SK-N-DZ (cell line): ENCODE measurements at regions not wholly inside any gene's neighbourhood (a gene's known extent, or its start where the extent isn't known, plus 50 kb on each side); places are given as distances from the start of the nearest gene placed in this dataset.

Experiments used
- DNase-seq: peaks from one replicate; pipeline ENCODE4 v3.0.0-alpha.2; 2015; ENCODE audit warnings: low spot score

DNA sequence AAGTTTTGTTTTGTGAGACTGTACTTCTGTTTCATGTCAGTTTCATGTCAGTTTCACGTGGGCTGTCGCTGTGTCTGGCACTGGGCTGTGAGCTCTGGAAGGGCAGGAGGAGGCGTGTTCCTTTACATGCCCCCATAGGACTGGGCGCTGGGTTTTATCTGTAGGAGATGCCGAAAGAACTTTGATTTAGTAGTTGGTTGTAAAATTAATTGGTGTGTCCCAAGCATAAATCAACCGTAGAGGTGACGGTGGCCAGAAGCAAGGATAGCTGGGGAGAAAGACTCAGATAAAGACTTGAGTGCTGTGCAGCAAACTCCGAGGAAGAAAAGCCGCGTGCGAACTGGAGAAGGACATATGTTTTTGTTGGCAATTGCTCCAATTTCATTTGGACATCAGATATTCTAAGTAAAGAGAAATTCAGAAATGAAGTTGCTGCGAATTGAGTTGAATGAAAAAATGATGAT, 182.5 kb downstream of the VRK1 start:
- DNase-seq: peak; percentile 35

DNA sequence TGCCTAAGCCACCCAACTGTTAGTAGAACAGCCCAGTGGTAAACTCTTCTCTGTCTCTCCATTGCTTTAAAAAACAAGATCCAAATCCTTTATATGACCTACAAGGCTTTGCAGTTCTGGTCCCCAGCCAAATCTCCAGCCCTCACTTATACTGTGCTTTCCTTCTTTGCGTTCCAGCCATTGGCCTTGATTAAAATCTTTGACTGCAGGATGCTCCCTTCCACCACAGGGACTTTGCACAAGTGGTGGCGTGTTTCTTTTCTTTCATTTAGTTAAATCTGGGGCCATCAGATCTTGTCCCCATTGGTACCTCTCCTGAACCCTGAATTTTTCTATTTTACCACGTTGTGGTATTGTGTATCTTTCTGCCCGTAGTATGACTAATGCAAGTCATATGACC, 183.7 kb downstream of the VRK1 start:
- DNase-seq: no peak

DNA sequence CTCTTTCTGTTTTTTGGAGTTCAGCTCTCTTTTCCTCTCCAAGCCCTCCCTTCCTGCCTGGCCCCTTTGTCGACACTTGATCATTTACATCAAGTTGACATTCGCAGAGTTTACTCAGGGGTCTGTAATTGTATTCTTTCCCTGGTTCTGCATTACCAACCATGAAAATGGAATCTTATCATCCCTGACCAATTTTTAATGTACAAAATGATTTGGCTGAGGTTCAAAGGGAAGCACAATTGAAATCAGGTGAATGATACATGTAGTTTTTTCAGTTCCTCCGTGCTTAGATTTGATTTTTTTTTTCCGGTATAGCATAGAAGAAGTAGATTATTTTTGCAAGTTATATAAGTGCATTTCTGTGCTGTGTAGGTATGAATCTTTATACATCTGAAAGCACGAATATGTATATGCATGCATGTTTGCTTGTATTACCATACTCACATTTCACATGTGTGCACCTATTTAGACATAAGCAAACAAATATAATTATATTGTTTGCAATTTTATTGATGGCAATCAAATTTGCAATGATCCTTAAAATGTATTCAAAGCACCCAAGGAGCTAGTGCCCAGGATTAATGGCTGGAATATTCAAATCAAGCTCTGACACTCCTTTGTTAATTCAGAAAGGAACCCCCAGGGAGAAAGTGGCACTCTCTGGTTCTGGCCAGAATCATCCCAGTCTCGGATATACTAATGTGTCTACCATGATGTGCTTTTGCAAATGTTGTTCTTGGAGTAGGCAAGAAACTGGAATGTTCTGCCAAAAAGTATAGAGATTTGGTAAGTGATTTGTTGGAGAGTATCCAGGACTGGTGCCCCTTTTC, 189.3 kb downstream of the VRK1 start:
- no peak for DNase-seq

DNA sequence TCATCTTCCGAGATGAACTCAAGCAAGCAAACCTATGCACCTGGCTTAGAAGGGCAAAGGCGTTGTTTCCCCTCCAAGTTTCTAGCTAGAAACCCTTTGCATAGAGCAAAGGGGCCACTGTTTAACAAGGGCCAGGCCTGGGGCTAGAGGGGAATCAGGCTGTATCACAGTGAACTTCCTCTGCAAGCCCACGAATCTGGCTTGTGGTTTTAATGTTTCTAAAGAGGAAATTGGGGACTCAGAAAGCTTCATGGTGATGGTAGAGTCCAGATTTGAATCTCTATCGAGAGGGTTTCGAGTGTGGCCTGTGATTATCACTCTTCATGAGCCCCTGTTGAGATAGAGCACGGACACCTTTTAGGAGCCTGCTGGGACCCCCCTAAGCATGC, 189.9 kb downstream of the VRK1 start:
- no peak for DNase-seq

DNA sequence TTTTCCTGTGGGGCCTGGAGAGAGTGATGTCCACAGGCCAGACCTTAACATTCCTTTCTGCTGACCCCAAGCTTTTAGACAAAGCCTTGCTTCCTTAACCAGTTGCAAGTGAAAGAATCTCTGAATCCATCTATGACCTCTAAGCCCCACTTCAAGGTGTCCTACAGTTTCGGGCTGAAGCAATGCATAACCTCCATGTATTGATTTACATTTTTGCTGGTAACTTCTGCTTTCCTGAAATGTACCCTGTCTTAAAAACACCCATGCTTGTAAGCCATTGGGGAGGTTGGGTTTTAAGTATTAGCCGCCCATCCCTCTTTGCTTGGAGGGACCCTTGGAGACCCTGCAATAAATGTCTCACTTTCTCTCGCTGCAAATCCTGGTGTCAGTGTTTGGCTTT, 190.6 kb downstream of the VRK1 start:
- DNase-seq: no peak

DNA sequence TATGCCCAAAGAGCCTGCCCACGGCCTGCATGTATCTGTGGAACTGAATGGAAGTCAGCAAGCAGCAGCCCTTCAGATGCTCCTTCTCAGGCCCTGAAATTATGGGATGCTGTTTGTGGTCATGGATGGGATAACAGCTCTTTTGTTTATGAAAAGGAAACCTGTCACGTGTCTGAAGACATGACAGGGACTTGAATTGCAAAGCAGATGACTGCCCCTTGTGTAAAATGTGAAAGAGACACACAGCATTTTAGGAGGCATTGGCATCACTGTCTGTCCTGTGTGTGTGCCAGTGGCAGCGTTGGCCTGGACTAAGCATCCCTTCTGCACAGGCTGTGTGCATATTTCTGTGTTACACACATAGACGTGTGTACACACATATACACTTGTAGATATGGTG, 192.1 kb downstream of the VRK1 start:
- no peak for DNase-seq

DNA sequence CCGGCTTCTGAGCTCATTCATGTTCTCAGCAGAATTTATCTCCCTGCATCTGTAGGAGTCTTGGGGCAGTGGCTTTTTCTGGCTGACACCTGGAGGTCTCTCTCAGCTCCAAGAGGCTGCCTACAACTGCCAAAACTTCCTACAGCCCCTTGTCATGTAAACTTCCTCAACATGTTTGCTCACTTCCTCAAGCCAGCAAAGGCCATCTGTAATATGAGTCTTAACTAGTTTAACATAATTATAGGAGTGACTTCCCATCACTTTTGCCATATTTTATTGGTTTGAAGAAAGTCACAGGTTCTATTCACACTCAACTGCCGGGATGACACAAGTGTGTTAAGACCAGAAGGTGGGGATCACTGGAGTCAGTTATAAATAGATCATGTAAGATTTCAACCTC, 194.0 kb downstream of the VRK1 start:
- DNase-seq: no peak

DNA sequence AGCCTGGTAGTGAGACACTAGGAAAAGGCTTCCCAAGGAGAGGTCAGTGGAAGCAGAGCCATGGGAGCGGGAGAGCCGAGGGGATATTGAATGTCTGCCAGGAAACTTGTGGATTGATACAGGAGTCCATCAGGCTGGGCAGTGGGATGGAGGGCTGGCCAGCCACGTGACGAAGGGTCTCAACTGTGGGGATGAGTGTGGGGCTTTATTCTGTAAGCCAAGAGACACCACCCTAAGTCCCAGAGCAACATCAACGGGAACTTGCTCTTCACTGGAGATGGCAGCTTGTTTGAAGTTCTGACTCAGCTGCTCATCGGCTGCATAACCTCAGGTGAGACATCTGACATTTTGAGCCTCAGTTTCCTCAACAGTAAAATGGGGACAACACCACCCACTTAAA, 197.8 kb downstream of the VRK1 start:
- no peak for DNase-seq

DNA sequence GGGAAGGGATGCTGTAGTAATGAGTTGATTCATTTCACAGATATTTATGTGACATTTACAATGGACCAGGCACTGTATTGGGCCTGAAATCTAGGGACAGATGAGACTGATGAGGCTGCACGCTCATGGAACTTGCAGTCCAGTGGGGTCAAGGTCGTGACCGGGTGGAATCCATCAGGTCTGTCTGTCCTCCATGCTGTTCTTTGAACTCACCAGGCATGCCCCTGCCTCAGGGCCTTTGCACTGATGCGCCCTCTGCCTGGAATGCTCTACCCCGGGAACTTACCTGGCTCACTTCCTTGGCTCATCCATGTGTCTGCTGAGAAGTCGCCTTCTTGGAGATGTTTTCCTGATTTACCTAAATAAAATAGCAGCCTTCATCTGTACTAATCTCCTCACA, 200.1 kb downstream of the VRK1 start:
- no peak for DNase-seq

DNA sequence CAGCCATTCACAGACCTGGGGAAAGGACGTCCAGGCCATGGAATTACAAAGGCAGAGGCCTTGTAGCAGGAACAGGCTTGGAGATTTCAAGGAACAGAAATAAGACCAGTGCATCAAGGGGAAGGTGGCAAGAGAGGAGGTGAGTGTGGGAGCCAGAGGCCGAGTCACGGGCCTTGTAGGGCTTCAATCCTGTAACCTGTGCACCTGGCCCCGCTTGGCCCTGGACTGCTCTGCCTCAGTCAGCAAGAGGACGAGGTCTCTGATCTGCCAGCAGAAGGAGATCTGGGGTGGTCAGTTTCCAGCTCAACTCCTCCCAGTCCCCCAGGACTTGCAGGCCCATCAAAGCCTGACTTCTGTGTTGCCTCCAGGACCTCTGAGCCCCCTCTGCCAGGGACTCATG, 200.8 kb downstream of the VRK1 start:
- DNase-seq: no peak

DNA sequence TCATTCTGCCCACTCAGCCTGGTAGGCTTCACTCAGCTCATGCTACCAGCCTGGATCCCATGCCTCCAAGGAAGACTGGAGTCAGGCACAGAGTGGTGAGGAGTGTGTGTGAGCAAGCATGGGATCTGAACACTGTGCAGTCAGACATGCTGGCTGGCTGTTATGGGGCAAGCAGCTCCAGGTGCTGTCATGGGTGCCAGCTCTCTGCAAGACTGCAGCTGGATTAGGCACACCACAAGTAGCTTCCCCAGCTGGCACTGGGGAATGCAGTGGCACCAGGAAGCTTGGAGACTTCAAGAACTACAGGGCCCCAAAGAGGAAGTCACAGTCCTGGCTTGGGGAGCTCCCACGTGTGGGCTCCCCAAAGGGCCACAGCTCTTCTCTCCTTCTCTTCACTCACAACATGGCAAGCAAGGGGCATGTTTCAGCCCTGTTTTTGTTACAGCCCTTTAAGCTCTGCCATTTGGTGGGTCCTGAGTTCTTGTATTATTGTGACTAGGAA, 202.5 kb downstream of the VRK1 start:
- DNase-seq: no peak

DNA sequence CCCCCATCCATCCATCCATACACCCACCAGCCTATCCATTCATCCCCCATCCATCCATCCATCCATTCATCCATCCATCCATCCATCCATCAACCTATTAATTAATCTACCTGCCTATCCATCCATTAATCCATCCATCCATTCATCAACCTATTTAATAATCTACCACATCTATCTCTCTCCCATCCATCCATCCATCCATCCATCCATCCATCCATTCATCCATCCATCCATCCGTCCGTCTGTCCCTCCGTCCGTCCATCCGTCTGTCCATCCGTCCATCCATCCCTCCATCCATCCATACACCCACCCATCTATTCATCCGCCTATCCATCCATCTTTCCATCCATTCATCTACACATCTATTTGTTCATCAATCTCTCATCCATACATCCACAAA, 205.3 kb downstream of the VRK1 start:
- DNase-seq: no peak

DNA sequence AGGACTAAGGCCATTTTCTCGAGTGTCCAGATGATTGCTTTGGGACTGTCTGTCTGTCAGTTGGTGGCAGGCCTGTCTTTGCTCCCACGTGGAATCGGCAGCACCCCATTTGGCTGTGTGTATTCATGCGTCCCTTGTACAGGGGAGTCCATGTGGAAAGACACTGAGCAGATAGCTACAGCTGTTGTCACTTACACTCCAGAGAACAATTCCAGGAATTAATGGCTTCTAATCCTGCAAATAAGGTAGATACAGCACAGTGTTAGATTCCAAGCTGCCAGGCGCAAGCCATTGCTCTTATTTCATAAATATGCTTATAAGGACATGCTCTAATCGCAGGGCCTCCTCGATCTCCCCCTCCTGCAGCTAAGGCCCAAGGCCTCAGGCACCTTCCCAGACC, 208.8 kb downstream of the VRK1 start:
- DNase-seq: no peak

DNA sequence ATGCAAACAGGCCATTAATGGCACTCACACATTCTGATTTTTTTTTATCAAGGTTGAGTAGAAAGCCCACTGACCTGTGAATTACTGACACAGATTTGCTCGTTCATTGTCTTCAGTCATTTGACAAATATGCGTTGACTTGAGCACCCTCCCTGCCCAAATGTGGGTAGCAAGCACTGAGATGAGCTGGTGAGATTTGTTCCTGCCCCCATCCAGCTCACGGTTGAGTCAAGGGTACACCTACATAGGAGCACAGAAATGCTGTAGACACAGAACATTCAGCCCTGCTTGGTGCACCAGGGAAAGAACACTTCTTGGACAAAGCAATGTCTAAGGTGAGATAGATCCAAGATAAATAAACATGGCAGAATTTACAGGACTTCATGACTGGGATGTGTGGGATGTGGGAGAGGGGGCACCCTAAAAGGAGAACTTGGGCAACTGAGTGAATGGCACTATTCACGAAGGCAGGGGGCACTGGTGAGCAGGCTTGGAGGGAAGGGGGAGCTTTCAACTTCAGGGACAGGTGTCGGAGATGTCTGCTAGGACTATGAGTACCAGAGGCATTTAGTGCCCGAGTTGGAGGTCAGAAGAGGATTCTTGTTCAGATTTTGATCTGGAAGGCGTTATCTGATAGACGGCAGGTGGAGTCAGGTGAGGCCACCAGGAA, 213.4 kb downstream of the VRK1 start:
- no peak for DNase-seq

DNA sequence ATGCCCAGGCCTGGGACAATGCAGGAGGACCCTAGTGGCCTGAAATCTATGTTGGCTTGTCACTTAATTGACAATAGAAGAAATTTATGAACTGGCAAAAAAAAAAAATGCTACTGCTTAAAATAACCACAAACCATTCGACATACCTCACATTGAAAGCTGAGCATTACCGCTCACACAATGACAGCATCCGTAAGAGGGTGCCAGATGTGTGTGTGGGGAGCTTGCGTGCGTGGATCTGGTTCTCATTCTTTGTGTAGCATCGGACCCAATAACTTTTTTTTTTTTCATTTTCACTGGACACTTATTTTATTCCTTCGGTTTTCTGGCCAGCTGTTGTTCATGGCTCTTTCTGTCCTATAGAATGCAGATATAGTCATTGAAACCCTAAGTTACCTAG, 216.7 kb downstream of the VRK1 start:
- DNase-seq: no peak

DNA sequence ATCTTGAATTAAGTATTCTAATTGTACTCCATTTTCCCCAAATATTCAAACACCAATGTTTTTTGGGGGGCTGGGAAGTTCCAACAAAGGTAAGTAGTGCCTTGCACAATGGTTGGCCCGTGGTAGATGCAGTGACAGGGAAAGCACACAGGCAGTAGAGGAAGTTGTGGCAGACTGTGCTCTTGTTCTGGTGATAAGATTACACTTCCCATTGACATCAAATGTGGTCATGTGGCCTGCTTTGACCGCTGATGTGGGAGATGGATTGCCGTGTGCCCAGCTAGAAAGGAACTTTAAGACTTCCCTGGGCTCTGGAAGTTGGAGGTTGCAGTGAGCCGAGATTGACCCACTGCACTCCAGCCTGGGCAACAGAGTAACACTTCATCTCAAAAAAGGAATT, 223.8 kb downstream of the VRK1 start:
- no peak for DNase-seq

DNA sequence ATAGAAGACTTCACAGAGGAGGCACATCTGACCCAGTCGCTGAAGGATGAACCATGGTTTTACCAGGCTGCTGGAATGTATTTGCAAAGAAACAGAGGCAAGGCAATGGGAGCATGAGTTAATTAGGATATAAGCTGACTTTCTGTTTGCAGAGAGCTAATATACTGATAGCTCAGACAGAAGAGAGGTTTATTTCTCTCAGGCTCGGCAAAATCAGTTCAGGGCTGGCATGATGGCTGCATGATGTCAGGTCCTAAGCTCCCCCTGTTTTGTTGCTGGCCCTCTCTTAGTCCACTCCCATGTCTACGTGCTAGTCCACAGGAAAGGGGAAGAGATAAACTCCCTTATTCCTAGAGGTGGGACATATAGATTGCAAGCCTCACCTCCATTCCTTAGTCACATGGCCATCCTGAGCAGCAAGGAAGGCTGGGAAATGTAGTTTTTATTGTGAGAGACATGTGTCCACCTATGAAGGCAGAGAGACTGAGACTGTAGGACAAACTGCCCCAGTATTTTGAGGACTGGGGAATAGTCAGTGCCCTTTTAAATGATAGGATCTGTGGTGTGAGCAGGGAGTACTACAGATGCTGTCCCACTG, 224.5 kb downstream of the VRK1 start:
- DNase-seq: no peak

DNA sequence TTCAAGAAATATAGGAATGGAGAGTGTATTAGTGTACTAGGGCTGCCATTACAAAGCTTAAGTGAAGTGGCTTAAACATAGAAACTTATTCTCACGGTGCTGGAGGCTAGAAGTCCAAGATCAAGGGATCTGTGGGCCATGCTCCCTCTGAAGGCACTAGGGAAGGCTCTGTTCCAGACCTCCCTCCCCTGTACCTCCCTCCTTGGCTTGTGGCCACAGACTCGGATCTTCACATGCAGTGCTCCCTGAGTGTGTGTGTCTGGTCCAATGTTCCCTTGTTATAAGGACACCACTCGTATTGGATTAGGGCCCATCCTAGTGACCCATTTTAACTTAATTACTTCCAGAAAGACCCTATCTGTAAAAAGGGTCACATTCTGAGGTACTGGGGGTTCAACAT, 225.6 kb downstream of the VRK1 start:
- no peak for DNase-seq

DNA sequence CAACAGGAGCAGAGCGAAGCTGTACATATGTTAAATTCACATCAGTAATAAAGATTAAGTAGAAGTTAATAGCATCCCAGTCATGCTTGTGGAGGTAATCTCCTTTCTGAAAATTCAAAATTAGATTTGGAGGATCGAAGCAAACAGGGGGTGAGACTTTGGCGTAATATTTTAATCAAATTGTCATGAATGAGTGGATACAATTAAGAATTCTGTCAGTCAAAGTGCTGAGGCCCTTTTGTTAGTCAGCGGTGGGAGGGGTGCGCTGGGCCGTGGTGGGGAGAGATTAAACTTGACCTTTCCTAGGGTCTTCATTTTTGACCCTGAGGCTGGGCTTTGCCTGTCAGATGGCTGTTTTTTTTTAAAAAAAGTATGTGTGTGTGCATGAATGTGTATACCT, 226.7 kb downstream of the VRK1 start:
- no peak for DNase-seq

DNA sequence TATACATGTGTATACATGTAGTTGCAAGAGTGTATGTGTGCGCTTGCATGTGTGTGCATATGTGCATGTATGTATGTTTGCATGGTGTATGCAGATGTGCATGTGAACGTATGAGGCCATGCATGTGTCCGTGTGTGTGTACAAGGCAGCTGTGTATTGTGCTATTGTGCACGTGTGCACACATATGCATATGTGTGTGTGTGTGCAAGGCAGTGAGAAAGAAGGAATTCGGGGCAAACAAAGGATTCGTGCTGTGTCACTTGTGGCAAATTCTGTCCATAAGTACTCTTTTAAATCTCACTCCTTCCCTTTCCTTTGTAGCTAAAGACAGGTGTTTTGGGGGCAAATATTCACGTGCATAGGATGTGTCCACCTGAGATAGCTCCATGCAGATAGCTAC, 227.1 kb downstream of the VRK1 start:
- no peak for DNase-seq

DNA sequence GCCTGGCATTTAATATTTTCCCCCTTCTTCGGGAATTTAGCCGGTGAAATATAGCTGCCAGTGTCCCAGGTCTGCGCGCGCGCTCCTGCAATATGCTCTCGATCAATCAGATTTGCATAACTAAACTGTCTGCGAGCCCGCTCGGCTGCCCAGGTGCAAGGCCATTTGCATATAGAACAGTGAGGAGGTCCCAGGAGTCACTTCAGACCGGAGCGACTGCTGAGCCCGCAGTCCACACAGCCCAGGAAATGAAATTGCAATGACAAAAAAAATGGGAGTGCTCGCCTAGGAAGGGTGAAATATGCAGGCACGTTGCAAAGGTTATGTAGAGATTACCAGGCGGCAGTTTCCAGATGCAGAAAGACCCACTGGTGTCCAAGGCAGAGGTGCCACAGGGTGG, 228.5 kb downstream of the VRK1 start:
- no peak for DNase-seq

DNA sequence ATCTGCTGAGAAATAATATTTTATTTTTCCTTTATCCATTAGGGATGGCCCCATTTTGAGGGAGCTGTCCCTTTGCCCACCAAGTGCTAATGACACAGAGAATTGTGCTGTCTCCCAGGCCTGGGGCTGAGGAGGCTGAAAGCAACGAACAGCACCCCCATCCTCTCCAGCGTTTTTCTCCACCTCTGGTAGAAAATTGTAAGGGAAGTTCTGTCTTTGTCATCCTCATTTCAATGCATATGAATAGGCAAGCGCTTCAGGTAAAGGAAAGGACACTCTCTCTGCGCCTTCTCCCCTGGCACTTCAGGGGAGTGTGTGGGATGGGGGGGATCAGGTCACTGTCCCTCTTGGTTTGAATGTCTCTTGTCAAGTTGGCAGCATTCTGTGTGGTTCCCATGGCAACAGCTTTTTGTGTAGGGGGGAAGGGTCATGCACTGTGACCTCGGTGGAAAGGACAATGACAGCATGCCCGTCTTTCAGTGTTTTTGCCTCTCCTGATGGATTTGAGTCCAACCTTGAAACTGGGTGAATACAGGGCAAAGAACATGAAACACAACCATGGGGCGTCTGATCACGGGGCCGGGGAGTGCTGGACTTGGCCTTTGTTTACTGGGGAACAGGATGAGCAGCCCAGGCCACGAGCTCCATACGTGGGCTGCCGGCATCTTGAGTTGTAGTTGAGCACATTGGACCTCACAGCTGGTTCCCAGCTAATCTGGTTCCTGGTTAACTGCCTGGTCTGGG, 230.2 kb downstream of the VRK1 start:
- no peak for DNase-seq
